Keratinocyte (primary cell): ENCODE measurements at regions not wholly inside any gene's neighbourhood (a gene's known extent, or its start where the extent isn't known, plus 50 kb on each side); places are given as distances from the start of the nearest gene placed in this dataset.

Experiments
- DNase-seq: peaks from one replicate; pipeline ENCODE4 v3.0.0-alpha.2; 2011; ENCODE audit warnings: low read depth, missing footprints, low spot score
- FAIRE-seq: peaks from 2 replicates; lab custom pipeline; 2011; peaks lifted over from hg19 to GRCh38; lab: Jason Lieb, UNC
- H2AFZ ChIP-seq: 2 replicates; pipeline ENCODE4 v1.6.0; 2012; ENCODE audit warnings: low read length, control low read depth, inconsistent platforms; ENCODE audit not compliant: control insufficient read depth
- H3K27ac ChIP-seq: 2 replicates; pipeline ENCODE4 v1.5.1; 2011; ENCODE audit warnings: low read length; ENCODE audit not compliant: control insufficient read depth, insufficient read depth
- H3K27me3 ChIP-seq: 3 replicates; pipeline ENCODE4 v1.6.0; 2011; ENCODE audit warnings: low read length; ENCODE audit not compliant: control insufficient read depth, insufficient read depth; ENCODE audit errors: extremely low read depth
- H3K36me3 ChIP-seq, 2 experiments: 2 replicates in 1 of 2; 3 replicates in 1 of 2; pipeline ENCODE4 v1.5.1; 2011; ENCODE audit warnings: low read length in 2 of 2, mild to moderate bottlenecking in 1 of 2; ENCODE audit not compliant: control insufficient read depth in 2 of 2, insufficient read depth in 2 of 2; ENCODE audit errors: extremely low read depth in 1 of 2
- H3K4me1 ChIP-seq: 3 replicates; pipeline ENCODE4 v1.5.1; 2011; ENCODE audit warnings: low read length; ENCODE audit not compliant: control insufficient read depth, insufficient read depth; ENCODE audit errors: extremely low read depth
- H3K4me2 ChIP-seq: 3 replicates; pipeline ENCODE4 v1.6.0; 2011; ENCODE audit warnings: low read depth, low read length; ENCODE audit not compliant: control insufficient read depth, insufficient read depth; ENCODE audit errors: extremely low read depth
- H3K4me3 ChIP-seq, 3 experiments: fragments of 200-600 bp in 1 of 3; sonication (generic) in 1 of 3; 2 replicates in 2 of 3; 3 replicates in 1 of 3; pipeline ENCODE4 v1.5.1; 2011 to 2016; ENCODE audit warnings: low read length in 3 of 3, mild to moderate bottlenecking in 3 of 3, control low read depth in 2 of 3, inconsistent platforms in 1 of 3, low read depth in 1 of 3, mixed read lengths in 1 of 3, mixed run types in 1 of 3, moderate library complexity in 1 of 3; ENCODE audit not compliant: control insufficient read depth in 2 of 3, insufficient read depth in 2 of 3; ENCODE audit errors: extremely low read depth in 1 of 3
- H3K79me2 ChIP-seq: 2 replicates; pipeline ENCODE4 v1.6.0; 2012; ENCODE audit warnings: low read length; ENCODE audit not compliant: control insufficient read depth, insufficient read depth
- H3K9ac ChIP-seq: 3 replicates; pipeline ENCODE4 v1.6.0; 2011; ENCODE audit warnings: low read length; ENCODE audit not compliant: control insufficient read depth, insufficient read depth; ENCODE audit errors: extremely low read depth
- H3K9me1 ChIP-seq: 3 replicates; pipeline ENCODE4 v1.6.0; 2011; ENCODE audit warnings: low read length; ENCODE audit not compliant: control insufficient read depth, insufficient read depth; ENCODE audit errors: extremely low read depth
- H3K9me3 ChIP-seq: 2 replicates; pipeline ENCODE4 v1.5.1; 2012; ENCODE audit warnings: low read depth, low read length; ENCODE audit not compliant: control insufficient read depth
- H4K20me1 ChIP-seq: 3 replicates; pipeline ENCODE4 v1.6.0; 2011; ENCODE audit warnings: low read length; ENCODE audit not compliant: control insufficient read depth, insufficient read depth; ENCODE audit errors: extremely low read depth
- EZH2 ChIP-seq: IDR thresholded peaks from one replicate; pipeline ENCODE4 v1.6.1; 2012; ENCODE audit warnings: inconsistent platforms, mild to moderate bottlenecking, low read length, moderate library complexity
- dilution Hi-C: fragments of 300-500 bp; cut with MboI; formaldehyde crosslinking; loops from one replicate; pipeline ENCODE4 v1.7.0; 2020; ENCODE audit warnings: low sequenced_read_pairs; ENCODE audit not compliant: extremely low pct_ligation_motif_present
- TF ChIP-seq, protein P1 (sequence below), 3 experiments: IDR thresholded peaks in 1 of 3; conservative IDR thresholded peaks in 1 of 3; optimal IDR thresholded peaks in 1 of 3; 2 replicates in 2 of 3; 3 replicates in 1 of 3; pipeline versions ENCODE3 to v1.5.1; 2011; ENCODE audit warnings: low read length in 3 of 3, mild to moderate bottlenecking in 3 of 3, moderate library complexity in 2 of 3, control low read depth in 1 of 3, inconsistent platforms in 1 of 3; ENCODE audit not compliant: insufficient read depth in 2 of 3; ENCODE audit errors: extremely low read depth in 1 of 3

GRCh38 chr3:674116-674515 is 418.7 kb upstream of the CNTN6 start:
- Histone ChIP-seq H3K9me3 (no peaks in the 10 kb centered on the region), H3K9me1 (no peaks in the 10 kb centered on the region), H4K20me1 (no peaks in the 10 kb centered on the region), H3K79me2 (no peaks in the 10 kb centered on the region), H3K27ac (no peak overlapping the region), H3K9ac (no peak overlapping the region), H3K36me3 (no peaks in the 10 kb centered on the region), H3K27me3 (no peaks in the 10 kb centered on the region), H3K4me1 (no peaks in the 10 kb centered on the region), H2AFZ (no peak overlapping the region), H3K4me3 (no peak overlapping the region), H3K4me2 (no peak overlapping the region)
- FAIRE-seq (no peak), DNase-seq (no peak)
- dilution Hi-C loops, result no loop called here
- TF ChIP-seq, protein P1, sequence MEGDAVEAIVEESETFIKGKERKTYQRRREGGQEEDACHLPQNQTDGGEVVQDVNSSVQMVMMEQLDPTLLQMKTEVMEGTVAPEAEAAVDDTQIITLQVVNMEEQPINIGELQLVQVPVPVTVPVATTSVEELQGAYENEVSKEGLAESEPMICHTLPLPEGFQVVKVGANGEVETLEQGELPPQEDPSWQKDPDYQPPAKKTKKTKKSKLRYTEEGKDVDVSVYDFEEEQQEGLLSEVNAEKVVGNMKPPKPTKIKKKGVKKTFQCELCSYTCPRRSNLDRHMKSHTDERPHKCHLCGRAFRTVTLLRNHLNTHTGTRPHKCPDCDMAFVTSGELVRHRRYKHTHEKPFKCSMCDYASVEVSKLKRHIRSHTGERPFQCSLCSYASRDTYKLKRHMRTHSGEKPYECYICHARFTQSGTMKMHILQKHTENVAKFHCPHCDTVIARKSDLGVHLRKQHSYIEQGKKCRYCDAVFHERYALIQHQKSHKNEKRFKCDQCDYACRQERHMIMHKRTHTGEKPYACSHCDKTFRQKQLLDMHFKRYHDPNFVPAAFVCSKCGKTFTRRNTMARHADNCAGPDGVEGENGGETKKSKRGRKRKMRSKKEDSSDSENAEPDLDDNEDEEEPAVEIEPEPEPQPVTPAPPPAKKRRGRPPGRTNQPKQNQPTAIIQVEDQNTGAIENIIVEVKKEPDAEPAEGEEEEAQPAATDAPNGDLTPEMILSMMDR (optimal IDR thresholded peaks at IDR 0.05 in 1 of 3, IDR thresholded peaks at IDR 0.05 in 1 of 3, conservative IDR thresholded peaks at IDR 0.05 in 1 of 3; ENCODE audit: extremely low read depth in 1 of 3, insufficient read depth in 2 of 3, low read length in 3 of 3), result no peak
- no peak for TF ChIP-seq EZH2

- TF ChIP-seq EZH2, result no peak
- TF ChIP-seq, protein P1 (optimal IDR thresholded peaks at IDR 0.05 in 1 of 3, IDR thresholded peaks at IDR 0.05 in 1 of 3, conservative IDR thresholded peaks at IDR 0.05 in 1 of 3; ENCODE audit: extremely low read depth in 1 of 3, insufficient read depth in 2 of 3, low read length in 3 of 3), result no peak
- H3K4me1 ChIP-seq, result no peaks in the 10 kb centered on the region
- no peaks in the 10 kb centered on the region for H3K9me1 ChIP-seq
- H3K9ac ChIP-seq, result no peak overlapping the region
- H3K27me3 ChIP-seq, result no peaks in the 10 kb centered on the region
- no peak overlapping the region for H3K4me3 ChIP-seq
- FAIRE-seq (no peak), DNase-seq (no peak)
- no peak overlapping the region for H3K4me2 ChIP-seq
- H2AFZ ChIP-seq, result no peak overlapping the region
- dilution Hi-C loops, result no loop called here
- H4K20me1 ChIP-seq, result no peaks in the 10 kb centered on the region
- H3K36me3 ChIP-seq, result no peaks in the 10 kb centered on the region
- H3K79me2 ChIP-seq, result no peaks in the 10 kb centered on the region
- no peak overlapping the region for H3K27ac ChIP-seq
- H3K9me3 ChIP-seq, result no peaks in the 10 kb centered on the region
Observed at GRCh38 chr3:675846-676245, 417.0 kb upstream of the CNTN6 start.
